HG03159 (cell line): ENCODE measurements at regions not wholly inside any gene's neighbourhood (a gene's known extent, or its start where the extent isn't known, plus 50 kb on each side); places are given as distances from the start of the nearest gene placed in this dataset.

Source experiments
- ATAC-seq: cut with Tn5 transposase; IDR thresholded peaks from one replicate; pipeline ENCODE4 v1.9.1; 2021; ENCODE audit warnings: mild to moderate bottlenecking, moderate library complexity; ENCODE audit not compliant: unreplicated experiment

GRCh38 chr14:106877517-106877916 lies 1351.1 kb downstream of the TMEM121 start:
- no peak for ATAC-seq

GRCh38 chr14:106879241-106879640 lies 1352.9 kb downstream of the TMEM121 start:
- no peak for ATAC-seq

- ATAC-seq: no peak
Measured at GRCh38 chr14:106883218-106883692, 1356.9 kb downstream of the TMEM121 start.
